Stomach (tissue), 8 donors: ENCODE measurements at regions not wholly inside any gene's neighbourhood (a gene's known extent, or its start where the extent isn't known, plus 50 kb on each side); places are given as distances from the start of the nearest gene placed in this dataset.

ENCODE experiments used
- DNase-seq, 2 donors: peaks; one replicate each; pipeline versions ENCODE4 v3.0.0 to v3.0.0-alpha.2; 2013 to 2019
- H3K27ac ChIP-seq, 5 donors: fragments of 200-600 bp in 4 of 5; sonication (generic) in 4 of 5; one replicate each; pipeline ENCODE4 v1.5.1; 2013 to 2019; ENCODE audit warnings: mild to moderate bottlenecking in 1 of 5, moderate library complexity in 1 of 5
- H3K27me3 ChIP-seq, 3 donors: fragments of 200-600 bp; sonication (generic); one replicate each; pipeline ENCODE4 v1.5.1; 2017 to 2019; ENCODE audit warnings: mixed run types in 1 of 3
- H3K36me3 ChIP-seq, 4 donors: fragments of 200-600 bp; sonication (generic); 1 replicate in 3 of 4; 2 replicates in 1 of 4; pipeline ENCODE4 v1.5.1; 2016 to 2019
- H3K4me1 ChIP-seq, 4 donors: fragments of 200-600 bp; sonication (generic); one replicate each; pipeline ENCODE4 v1.5.1; 2016 to 2019
- H3K4me3 ChIP-seq, 4 donors: fragments of 200-600 bp; sonication (generic) in 3 of 4; one replicate each; pipeline ENCODE4 v1.5.1; 2016 to 2019; ENCODE audit warnings: mild to moderate bottlenecking in 1 of 4
- H3K9me3 ChIP-seq, 4 donors: fragments of 200-600 bp; sonication (generic); one replicate each; pipeline ENCODE4 v1.5.1; 2016 to 2019
- EP300 ChIP-seq: sonication (generic); formaldehyde crosslinking; IDR thresholded peaks from one replicate; pipeline ENCODE4 v1.6.1; 2017; ENCODE audit warnings: antibody characterized with exemption
- POLR2A ChIP-seq, 4 donors: fragments of 450-650 bp; IDR thresholded peaks; one replicate each; pipeline ENCODE4 v1.6.1; 2016; ENCODE audit warnings: antibody characterized with exemption in 4 of 4, control low read depth in 2 of 4, mild to moderate bottlenecking in 1 of 4, moderate library complexity in 1 of 4
- POLR2AphosphoS5 ChIP-seq, 3 donors: sonication (generic); formaldehyde crosslinking; IDR thresholded peaks; one replicate each; pipeline ENCODE4 v1.6.1; 2016; ENCODE audit warnings: antibody characterized with exemption in 3 of 3
- WGBS, 5 donors: extraction: QIAGEN DNeasy Blood & Tissue Kit in 3 of 5; methylation state at CpG; one replicate each; pipeline versions ENCODE4 v1.1.5 to v1.1.7; 2013 to 2018; 5-methylcytosine and 5-hydroxymethylcytosine counted together
- intact Hi-C: fragments of 100-400 bp; cut with DNase I; formaldehyde crosslinking; loops from one replicate; pipeline ENCODE4 v1.15.1; 2023; ENCODE audit warnings: low total_unique reads
- TF ChIP-seq, protein P1 (sequence below), 7 experiments: fragments of 450-650 bp in 4 of 7; fragments of 200-600 bp in 3 of 7; sonication (generic) in 3 of 7; IDR thresholded peaks; one replicate each; pipeline ENCODE4 v1.5.1; 2016 to 2019; ENCODE audit warnings: antibody characterized with exemption in 7 of 7, control low read depth in 2 of 7, mild to moderate bottlenecking in 1 of 7
- donor health status: healthy with polysubstance abuse.
- donor health status: Bipolar disorder and iron deficiency.
- donor health status: healthy.

DNA sequence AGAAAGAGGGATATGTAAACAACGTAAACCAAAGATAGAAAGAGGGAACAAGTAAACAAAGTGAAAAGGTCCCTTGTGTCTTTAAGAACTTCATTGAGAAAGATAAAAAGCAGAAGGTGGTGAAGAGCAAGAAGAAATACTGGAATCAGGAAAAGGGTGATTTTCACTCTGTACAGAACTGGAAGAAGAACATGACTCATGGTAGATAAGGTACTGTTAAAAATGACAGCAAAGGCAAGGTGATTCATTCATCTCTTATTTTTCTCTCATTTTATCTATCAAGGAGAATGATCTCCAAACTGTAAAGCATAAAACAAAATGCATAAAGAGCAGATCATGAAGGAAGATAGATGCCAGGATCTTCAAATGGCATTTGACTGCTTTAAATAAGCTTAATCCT is 724.6 kb upstream of the CELF4 start:
- intact Hi-C loops: no loop called here
- DNase-seq: no peak
- no peak overlapping the region for H3K4me3 ChIP-seq
- no peaks in the 10 kb centered on the region for H3K9me3 ChIP-seq
- no peaks in the 10 kb centered on the region for H3K36me3 ChIP-seq
- no peaks in the 10 kb centered on the region for H3K27me3 ChIP-seq
- TF ChIP-seq, protein P1, sequence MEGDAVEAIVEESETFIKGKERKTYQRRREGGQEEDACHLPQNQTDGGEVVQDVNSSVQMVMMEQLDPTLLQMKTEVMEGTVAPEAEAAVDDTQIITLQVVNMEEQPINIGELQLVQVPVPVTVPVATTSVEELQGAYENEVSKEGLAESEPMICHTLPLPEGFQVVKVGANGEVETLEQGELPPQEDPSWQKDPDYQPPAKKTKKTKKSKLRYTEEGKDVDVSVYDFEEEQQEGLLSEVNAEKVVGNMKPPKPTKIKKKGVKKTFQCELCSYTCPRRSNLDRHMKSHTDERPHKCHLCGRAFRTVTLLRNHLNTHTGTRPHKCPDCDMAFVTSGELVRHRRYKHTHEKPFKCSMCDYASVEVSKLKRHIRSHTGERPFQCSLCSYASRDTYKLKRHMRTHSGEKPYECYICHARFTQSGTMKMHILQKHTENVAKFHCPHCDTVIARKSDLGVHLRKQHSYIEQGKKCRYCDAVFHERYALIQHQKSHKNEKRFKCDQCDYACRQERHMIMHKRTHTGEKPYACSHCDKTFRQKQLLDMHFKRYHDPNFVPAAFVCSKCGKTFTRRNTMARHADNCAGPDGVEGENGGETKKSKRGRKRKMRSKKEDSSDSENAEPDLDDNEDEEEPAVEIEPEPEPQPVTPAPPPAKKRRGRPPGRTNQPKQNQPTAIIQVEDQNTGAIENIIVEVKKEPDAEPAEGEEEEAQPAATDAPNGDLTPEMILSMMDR (IDR thresholded peaks at IDR 0.05): no peak
- no peak for TF ChIP-seq POLR2AphosphoS5 (IDR thresholded peaks at IDR 0.05)
- no peak for TF ChIP-seq EP300
- TF ChIP-seq POLR2A (IDR thresholded peaks at IDR 0.05): no peak
- H3K27ac ChIP-seq: no peak overlapping the region
- H3K4me1 ChIP-seq: no peaks in the 10 kb centered on the region
- 74 to 88% (median 84%) methylated on average over 1 of the region's 1 CpG for WGBS, 5 donors

DNA sequence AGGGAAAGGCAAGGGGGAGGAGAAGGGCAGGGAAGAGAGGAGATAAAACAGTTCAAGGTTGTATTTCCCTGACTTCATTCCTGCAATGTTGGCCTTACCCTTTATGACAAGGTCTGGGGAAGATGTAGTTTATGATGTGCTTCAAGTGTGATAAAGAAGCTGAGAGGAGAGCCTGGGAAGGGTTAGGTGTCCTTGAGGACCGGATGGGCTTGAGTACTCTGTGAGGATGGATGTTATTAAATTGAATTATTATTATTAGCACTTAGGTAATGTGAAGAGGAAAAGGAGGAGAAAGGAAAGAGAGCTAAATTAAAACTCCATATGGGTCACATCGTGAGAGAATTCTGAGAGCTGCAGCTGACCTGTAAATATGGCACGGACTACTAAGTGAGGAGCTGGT is 719.4 kb upstream of the CELF4 start:
- Histone ChIP-seq H3K27me3 (no peaks in the 10 kb centered on the region), H3K36me3 (no peaks in the 10 kb centered on the region), H3K9me3 (peaks cover 0 to 3% (median 0%) of the 10 kb centered on the region in 4 donors), H3K27ac (no peak overlapping the region), H3K4me3 (no peak overlapping the region), H3K4me1 (no peaks in the 10 kb centered on the region)
- TF ChIP-seq, protein P1 (IDR thresholded peaks at IDR 0.05): no peak
- TF ChIP-seq POLR2AphosphoS5 (IDR thresholded peaks at IDR 0.05) (no peak), POLR2A (IDR thresholded peaks at IDR 0.05) (no peak), EP300 (no peak)
- no peak for DNase-seq
- WGBS, 5 donors: 70 to 87% (median 81%) methylated on average over 3 of the region's 3 CpGs
- intact Hi-C loops: no loop called here

DNA sequence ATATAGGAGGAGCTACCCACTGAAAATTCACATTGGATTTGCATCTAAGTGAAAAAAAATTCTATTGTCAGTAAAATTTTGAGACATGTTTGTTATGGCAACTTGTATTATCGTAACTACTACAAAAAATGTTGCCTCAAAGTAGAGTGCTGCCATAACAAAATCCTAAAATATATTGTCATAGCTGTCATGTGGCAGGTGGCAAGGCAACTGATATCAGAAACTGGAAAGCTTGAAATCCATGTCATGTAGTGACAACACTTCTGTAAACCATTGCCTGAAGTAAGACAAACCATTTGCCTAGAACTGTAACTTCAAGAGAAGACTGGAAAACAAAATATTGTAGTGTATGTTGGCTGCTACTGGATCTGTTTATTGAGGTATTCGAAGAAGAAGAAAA is 697.5 kb upstream of the CELF4 start:
- Histone ChIP-seq H3K27me3 (no peaks in the 10 kb centered on the region), H3K4me1 (no peaks in the 10 kb centered on the region), H3K4me3 (no peak overlapping the region), H3K36me3 (no peaks in the 10 kb centered on the region), H3K27ac (no peak overlapping the region), H3K9me3 (peaks cover 0 to 3% (median 0%) of the 10 kb centered on the region in 4 donors)
- DNase-seq: no peak
- intact Hi-C loops: no loop called here
- no peak for TF ChIP-seq POLR2AphosphoS5 (IDR thresholded peaks at IDR 0.05)
- TF ChIP-seq, protein P1 (IDR thresholded peaks at IDR 0.05): no peak
- no peak for TF ChIP-seq POLR2A (IDR thresholded peaks at IDR 0.05)
- TF ChIP-seq EP300: no peak
- WGBS, 5 donors: 38 to 78% (median 72%) methylated on average over 2 of the region's 2 CpGs

DNA sequence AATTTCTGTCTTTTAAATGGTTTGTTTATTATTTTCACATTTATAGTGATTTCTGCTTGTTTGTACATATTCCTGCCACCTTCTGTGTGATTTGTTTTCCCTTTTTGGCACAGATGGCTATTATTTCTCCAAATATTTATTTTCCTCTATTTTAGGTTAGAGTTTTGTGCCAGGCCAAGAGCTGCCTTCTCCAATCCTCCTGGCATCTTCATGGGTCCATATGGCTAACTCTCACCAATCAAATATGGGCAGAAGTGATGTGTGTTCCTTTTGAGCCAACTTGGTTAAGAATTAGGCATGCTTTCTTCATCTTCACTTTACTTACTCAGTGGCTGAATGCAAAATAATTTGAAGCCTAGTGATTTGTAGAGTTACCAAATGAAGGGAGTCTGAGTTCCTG is 697.1 kb upstream of the CELF4 start:
- H3K4me1 ChIP-seq: no peaks in the 10 kb centered on the region
- H3K9me3 ChIP-seq: peaks cover 0 to 3% (median 0%) of the 10 kb centered on the region in 4 donors
- no peak for DNase-seq
- H3K4me3 ChIP-seq: no peak overlapping the region
- H3K36me3 ChIP-seq: no peaks in the 10 kb centered on the region
- H3K27ac ChIP-seq: no peak overlapping the region
- no peak for TF ChIP-seq POLR2AphosphoS5 (IDR thresholded peaks at IDR 0.05)
- no peak for TF ChIP-seq POLR2A (IDR thresholded peaks at IDR 0.05)
- TF ChIP-seq, protein P1 (IDR thresholded peaks at IDR 0.05): no peak
- no peak for TF ChIP-seq EP300
- intact Hi-C loops: no loop called here
- no peaks in the 10 kb centered on the region for H3K27me3 ChIP-seq
